ENCODE measurements at regions not wholly inside any gene's neighbourhood (a gene's known extent, or its start where the extent isn't known, plus 50 kb on each side); places are given as distances from the start of the nearest gene placed in this dataset.
"Not testable (repeated sequence)": the region's sequence is repeated elsewhere in the genome, so short reads cannot be mapped to it uniquely, and the experiment has no call there.

- H3K4me3 ChIP-seq (replicated peaks; ENCODE audit: low read depth, low read length) = no peak overlapping the region
- TF ChIP-seq CTCF (IDR thresholded peaks at IDR 0.05; ENCODE audit: low read length, missing control alignments) = no peak
- peak; percentile 95 for DNase-seq (ENCODE audit: low read depth)
Measured at GRCh38 chr2:38146907-38147307, 71.0 kb upstream of the CYP1B1 start.

GRCh38 chr2:38146275-38146906 is 70.4 kb upstream of the CYP1B1 start:
- H3K4me3 ChIP-seq (replicated peaks; ENCODE audit: low read depth, low read length) = peak overlapping the region; percentile 3
- no peak for TF ChIP-seq CTCF (IDR thresholded peaks at IDR 0.05; ENCODE audit: low read length, missing control alignments)
- peak; percentile 87 for DNase-seq (ENCODE audit: low read depth)

- no peak overlapping the region for H3K4me3 ChIP-seq (replicated peaks; ENCODE audit: low read depth, low read length)
- no peak for DNase-seq (ENCODE audit: low read depth)
- TF ChIP-seq CTCF (IDR thresholded peaks at IDR 0.05; ENCODE audit: low read length, missing control alignments) = no peak
Measured at GRCh38 chr2:38145236-38145635, 69.3 kb upstream of the CYP1B1 start.

- DNase-seq (ENCODE audit: low read depth) = no peak
- no peak for TF ChIP-seq CTCF (IDR thresholded peaks at IDR 0.05; ENCODE audit: low read length, missing control alignments)
- no peak overlapping the region for H3K4me3 ChIP-seq (replicated peaks; ENCODE audit: low read depth, low read length)
Measured at GRCh38 chr2:38142627-38143026, 66.7 kb upstream of the CYP1B1 start.

- DNase-seq (ENCODE audit: low read depth) = no peak
- TF ChIP-seq CTCF (IDR thresholded peaks at IDR 0.05; ENCODE audit: low read length, missing control alignments) = no peak
- H3K4me3 ChIP-seq (replicated peaks; ENCODE audit: low read depth, low read length) = no peak overlapping the region
Measured at GRCh38 chr2:38141501-38141900, 65.5 kb upstream of the CYP1B1 start.

- DNase-seq (ENCODE audit: low read depth) = no peak
- no peak for TF ChIP-seq CTCF (IDR thresholded peaks at IDR 0.05; ENCODE audit: low read length, missing control alignments)
- no peak overlapping the region for H3K4me3 ChIP-seq (replicated peaks; ENCODE audit: low read depth, low read length)
Measured at GRCh38 chr2:38138996-38139395, 63.0 kb upstream of the CYP1B1 start.

- H3K4me3 ChIP-seq (replicated peaks; ENCODE audit: low read depth, low read length) = no peak overlapping the region
- no peak for TF ChIP-seq CTCF (IDR thresholded peaks at IDR 0.05; ENCODE audit: low read length, missing control alignments)
- no peak for DNase-seq (ENCODE audit: low read depth)
Measured at GRCh38 chr2:38138419-38138818, 62.5 kb upstream of the CYP1B1 start.

GRCh38 chr2:38137958-38138357 is 62.0 kb upstream of the CYP1B1 start:
- not testable (repeated sequence) for H3K4me3 ChIP-seq (replicated peaks; ENCODE audit: low read depth, low read length); DNase-seq (ENCODE audit: low read depth)
